Panc1 (cell line): ENCODE measurements at regions not wholly inside any gene's neighbourhood (a gene's known extent, or its start where the extent isn't known, plus 50 kb on each side); places are given as distances from the start of the nearest gene placed in this dataset.

ENCODE experiments used
- ATAC-seq: fragments of 200-7000 bp; cut with Tn5 transposase; 2 replicates; pipeline ENCODE4 v1.9.1; 2020; ENCODE audit warnings: mild to moderate bottlenecking, moderate library complexity
- BruUV-seq: library from RNA; stranded (reverse); fragments of 400-500 nt; replicated peaks from 2 replicates; lab custom pipeline; 2021; lab: Mats Ljungman, UMichigan
- CTCF ChIA-PET: fragments of 300-600 bp; sonication (Branson Sonifier 250); formaldehyde crosslinking; loops from one replicate; lab custom pipeline; 2022; ENCODE audit warnings: antibody characterized with exemption; lab: Charles Lee
- POLR2A ChIA-PET: fragments of 300-600 bp; sonication (Branson Sonifier 250); formaldehyde crosslinking; loops from one replicate; lab custom pipeline; 2022; ENCODE audit warnings: antibody characterized with exemption; lab: Charles Lee
- DNase-seq: peaks from one replicate; pipeline ENCODE4 v3.0.0-alpha.2; 2010; ENCODE audit warnings: low read depth, low spot score
- H3K27ac ChIP-seq: 2 replicates; pipeline ENCODE4 v1.5.1; 2011; ENCODE audit warnings: mild to moderate bottlenecking, low read length, inconsistent platforms
- H3K27me3 ChIP-seq: fragments of 200-500 bp; sonication (Bioruptor generic); 2 replicates; pipeline ENCODE4 v1.6.0; 2014; ENCODE audit warnings: low read length, inconsistent platforms; ENCODE audit not compliant: control insufficient read depth, insufficient read depth
- H3K36me3 ChIP-seq: fragments of 200-500 bp; sonication (Bioruptor generic); 2 replicates; pipeline ENCODE4 v1.5.1; 2014; ENCODE audit warnings: inconsistent platforms, mild to moderate bottlenecking, low read length, moderate library complexity; ENCODE audit not compliant: control insufficient read depth, insufficient read depth
- H3K4me1 ChIP-seq: 2 replicates; pipeline ENCODE4 v1.5.1; 2011; ENCODE audit warnings: inconsistent platforms, mild to moderate bottlenecking, low read length, moderate library complexity; ENCODE audit not compliant: control insufficient read depth, insufficient read depth
- H3K4me3 ChIP-seq, 2 experiments: 2 replicates each; pipeline ENCODE4 v1.5.1; 2011 to 2012; ENCODE audit warnings: low read depth in 2 of 2, low read length in 2 of 2, mild to moderate bottlenecking in 2 of 2, inconsistent platforms in 1 of 2, moderate library complexity in 1 of 2
- H3K9me3 ChIP-seq: fragments of 200-500 bp; sonication (Bioruptor generic); 2 replicates; pipeline ENCODE4 v1.5.1; 2014; ENCODE audit warnings: low read depth, mild to moderate bottlenecking, inconsistent platforms, low read length, moderate library complexity; ENCODE audit not compliant: control insufficient read depth, insufficient read depth
- POLR2AphosphoS5 ChIP-seq: IDR thresholded peaks from 2 replicates; pipeline ENCODE4 v1.6.1; 2012; ENCODE audit warnings: mild to moderate bottlenecking, low read depth, low read length, moderate library complexity
- REST ChIP-seq, 2 experiments: IDR thresholded peaks; 2 replicates each; pipeline ENCODE4 v1.6.1; 2011 to 2012; ENCODE audit warnings: low read depth in 2 of 2, control low read depth in 1 of 2, low read length in 1 of 2, mild to moderate bottlenecking in 1 of 2, moderate library complexity in 1 of 2; ENCODE audit not compliant: insufficient read depth in 1 of 2
- SIN3A ChIP-seq: IDR thresholded peaks from 2 replicates; pipeline ENCODE4 v1.6.1; 2012; ENCODE audit warnings: low read depth, mild to moderate bottlenecking, low read length, moderate library complexity, borderline replicate concordance; ENCODE audit not compliant: insufficient read depth
- TCF7L2 ChIP-seq: IDR thresholded peaks from 2 replicates; pipeline ENCODE4 v1.6.1; 2011; ENCODE audit warnings: mild to moderate bottlenecking, low read depth, low read length, inconsistent platforms
- in situ Hi-C: cut with HindIII; loops from 2 replicates; pipeline ENCODE4 v1.10.0; 2016; ENCODE audit warnings: low sequenced_read_pairs, low pct_unique_long_range_greater_than_20kb
- intact Hi-C: fragments of 100-400 bp; cut with micrococcal nuclease; formaldehyde crosslinking; loops from one replicate; pipeline ENCODE4 v1.10.0; 2022; ENCODE audit not compliant: unreplicated experiment
- TF ChIP-seq, protein P1 (sequence below): fragments of 450-650 bp; IDR thresholded peaks from 2 replicates; pipeline ENCODE4 v1.5.1; 2017; ENCODE audit warnings: mild to moderate bottlenecking

DNA sequence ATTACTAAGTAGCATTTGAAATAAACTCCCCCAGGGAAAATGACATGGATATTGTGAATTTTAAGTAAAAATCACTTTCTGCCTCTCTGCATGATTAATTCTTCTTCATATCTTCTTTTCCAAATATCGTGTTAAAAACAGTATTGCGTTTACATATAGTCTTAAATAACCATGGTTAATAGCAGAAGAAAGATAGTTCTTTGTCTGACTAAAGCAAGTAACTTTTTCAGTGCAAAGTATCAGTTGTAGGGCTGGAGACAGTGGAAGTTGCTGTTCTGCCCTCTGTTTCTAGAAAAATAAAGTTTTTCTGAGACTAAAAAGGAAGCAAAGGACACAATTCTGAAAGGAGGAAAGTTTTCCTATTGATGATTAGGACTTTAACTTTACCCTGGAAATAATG lies 330.2 kb downstream of the NDFIP2 start:
- Histone ChIP-seq H3K27ac (peak overlapping the region; percentile 77), H3K4me3 (no peak overlapping the region), H3K4me1 (peaks cover 7% of the 10 kb centered on the region; the same call in 1 of the 2 replicates), H3K9me3 (no peaks in the 10 kb centered on the region), H3K27me3 (no peaks in the 10 kb centered on the region), H3K36me3 (no peaks in the 10 kb centered on the region)
- POLR2A ChIA-PET, result no interaction called here
- TF ChIP-seq SIN3A, result no peak
- TF ChIP-seq, protein P1, sequence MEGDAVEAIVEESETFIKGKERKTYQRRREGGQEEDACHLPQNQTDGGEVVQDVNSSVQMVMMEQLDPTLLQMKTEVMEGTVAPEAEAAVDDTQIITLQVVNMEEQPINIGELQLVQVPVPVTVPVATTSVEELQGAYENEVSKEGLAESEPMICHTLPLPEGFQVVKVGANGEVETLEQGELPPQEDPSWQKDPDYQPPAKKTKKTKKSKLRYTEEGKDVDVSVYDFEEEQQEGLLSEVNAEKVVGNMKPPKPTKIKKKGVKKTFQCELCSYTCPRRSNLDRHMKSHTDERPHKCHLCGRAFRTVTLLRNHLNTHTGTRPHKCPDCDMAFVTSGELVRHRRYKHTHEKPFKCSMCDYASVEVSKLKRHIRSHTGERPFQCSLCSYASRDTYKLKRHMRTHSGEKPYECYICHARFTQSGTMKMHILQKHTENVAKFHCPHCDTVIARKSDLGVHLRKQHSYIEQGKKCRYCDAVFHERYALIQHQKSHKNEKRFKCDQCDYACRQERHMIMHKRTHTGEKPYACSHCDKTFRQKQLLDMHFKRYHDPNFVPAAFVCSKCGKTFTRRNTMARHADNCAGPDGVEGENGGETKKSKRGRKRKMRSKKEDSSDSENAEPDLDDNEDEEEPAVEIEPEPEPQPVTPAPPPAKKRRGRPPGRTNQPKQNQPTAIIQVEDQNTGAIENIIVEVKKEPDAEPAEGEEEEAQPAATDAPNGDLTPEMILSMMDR, result no peak
- TF ChIP-seq POLR2AphosphoS5, result no peak
- no peak for TF ChIP-seq TCF7L2
- TF ChIP-seq REST (IDR thresholded peaks at IDR 0.05; ENCODE audit: insufficient read depth in 1 of 2, low read depth in 2 of 2, low read length in 1 of 2), result no peak
- BruUV-seq, result no TSS peak
- intact Hi-C loops (no loop called here), in situ Hi-C loops (no loop called here)
- CTCF ChIA-PET, result no interaction called here
- ATAC-seq (no peak), DNase-seq (no peak)

DNA sequence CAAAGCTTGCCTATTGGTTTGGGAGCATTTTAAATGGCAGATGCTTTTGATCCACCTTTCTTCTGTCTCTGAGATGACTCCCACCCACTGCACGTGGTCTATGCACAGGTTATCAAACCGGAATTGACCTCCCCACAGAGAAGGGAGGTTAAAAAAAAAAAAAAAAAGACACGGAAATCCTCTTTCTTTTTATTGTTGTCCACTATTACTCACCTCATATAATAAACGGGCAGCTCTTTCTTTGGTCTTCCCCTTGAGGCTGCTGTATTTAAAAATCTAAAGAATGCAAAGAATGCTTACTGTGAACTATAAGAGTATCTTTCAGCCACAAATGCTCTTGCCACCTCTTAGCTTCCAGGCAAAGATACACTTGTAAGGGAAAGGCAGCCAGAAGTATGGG lies 329.7 kb downstream of the NDFIP2 start:
- no peak for DNase-seq
- intact Hi-C loops (no loop called here), in situ Hi-C loops (no loop called here)
- POLR2A ChIA-PET, result no interaction called here
- CTCF ChIA-PET, result no interaction called here
- H3K27me3 ChIP-seq, result no peaks in the 10 kb centered on the region
- peak; percentile 74; the same call in 1 of the 2 replicates for ATAC-seq
- TF ChIP-seq POLR2AphosphoS5, result no peak
- TF ChIP-seq, protein P1, result no peak
- TF ChIP-seq TCF7L2, result peak; percentile 68
- H3K36me3 ChIP-seq, result no peaks in the 10 kb centered on the region
- H3K4me1 ChIP-seq, result peaks cover 7% of the 10 kb centered on the region; the same call in 1 of the 2 replicates
- no peaks in the 10 kb centered on the region for H3K9me3 ChIP-seq
- H3K27ac ChIP-seq, result peak overlapping the region; percentile 77
- no peak overlapping the region for H3K4me3 ChIP-seq
- BruUV-seq, result no TSS peak
